SK-N-SH treated with all-trans-retinoic acid at 6 μM for 48 hours (cell line): ENCODE measurements at regions not wholly inside any gene's neighbourhood (a gene's known extent, or its start where the extent isn't known, plus 50 kb on each side); places are given as distances from the start of the nearest gene placed in this dataset.

ENCODE experiments used
- BACH2 ChIP-seq: fragments of 250-450 bp; sonication (Bioruptor Pico); IDR thresholded peaks from 2 replicates; pipeline ENCODE4 v1.9.0; 2021; ENCODE audit warnings: mild to moderate bottlenecking, borderline replicate concordance
- ISL1 ChIP-seq: fragments of 250-450 bp; sonication (Bioruptor Pico); IDR thresholded peaks from 2 replicates; pipeline ENCODE4 v2.1.2; 2022; ENCODE audit warnings: mild to moderate bottlenecking, moderate library complexity
- OSR1 ChIP-seq: fragments of 250-450 bp; sonication (Bioruptor Pico); IDR thresholded peaks from 2 replicates; pipeline ENCODE4 v1.8.0; 2022; ENCODE audit warnings: moderate library complexity, mild to moderate bottlenecking, inconsistent platforms
- RARB ChIP-seq: fragments of 250-450 bp; sonication (Bioruptor Pico); IDR thresholded peaks from 2 replicates; pipeline ENCODE4 v1.8.0; 2021; ENCODE audit warnings: mild to moderate bottlenecking, moderate library complexity
- SNAI2 ChIP-seq: fragments of 250-450 bp; sonication (Bioruptor Pico); IDR thresholded peaks from 2 replicates; pipeline ENCODE4 v1.5.0; 2020; ENCODE audit warnings: mild to moderate bottlenecking, moderate library complexity
- TCF4 ChIP-seq: fragments of 250-450 bp; sonication (Bioruptor Pico); IDR thresholded peaks from 2 replicates; pipeline ENCODE4 v1.8.0; 2021; ENCODE audit warnings: mild to moderate bottlenecking, moderate library complexity, borderline replicate concordance
- ZNF565 ChIP-seq: fragments of 450-650 bp; formaldehyde crosslinking; conservative IDR thresholded peaks from 2 replicates; pipeline ENCODE4 v1.5.0; 2020; ENCODE audit warnings: low read depth, mild to moderate bottlenecking, moderate library complexity
- TF ChIP-seq, protein P1 (sequence below): fragments of 250-450 bp; sonication (Bioruptor Pico); IDR thresholded peaks from 2 replicates; pipeline ENCODE4 v1.5.1; 2021; ENCODE audit warnings: mild to moderate bottlenecking, moderate library complexity

DNA sequence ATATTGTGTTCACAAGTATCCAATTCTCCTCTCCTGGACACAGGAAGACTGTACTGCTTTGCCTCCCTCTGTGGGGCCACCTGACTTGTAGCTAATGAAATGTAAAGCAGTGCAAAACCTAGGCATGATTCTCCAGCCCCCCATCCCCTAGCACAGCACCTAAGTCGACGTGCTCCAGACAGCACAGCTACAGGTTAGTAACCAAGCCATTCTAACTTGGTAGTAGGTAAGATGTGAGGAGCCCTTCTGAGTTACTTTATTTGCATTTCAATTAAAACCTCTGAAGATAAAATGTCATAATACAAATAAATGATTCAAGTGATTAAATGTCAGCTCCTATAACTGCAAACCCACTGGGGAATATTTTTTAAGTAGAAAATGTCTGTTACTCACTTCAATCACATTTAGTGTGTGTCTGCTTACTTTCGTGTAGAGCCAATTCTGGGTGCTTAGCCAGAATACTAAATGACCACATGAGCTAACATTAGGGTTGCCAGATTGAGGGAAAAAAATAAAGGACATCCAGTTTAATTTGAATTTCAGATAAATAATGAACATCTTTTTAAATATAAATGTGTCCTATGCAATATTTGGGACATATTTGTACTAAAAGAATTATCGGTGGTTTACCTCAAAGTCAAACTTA lies 64.8 kb upstream of the HIF1A start:
- TF ChIP-seq TCF4 (CRISPR knock-in tag) (no peak), ZNF565 (CRISPR knock-in tag) (no peak), RARB (no peak), OSR1 (CRISPR knock-in tag) (no peak), SNAI2 (CRISPR knock-in tag) (no peak), BACH2 (CRISPR knock-in tag) (no peak), ISL1 (CRISPR knock-in tag) (no peak)
- TF ChIP-seq, protein P1, sequence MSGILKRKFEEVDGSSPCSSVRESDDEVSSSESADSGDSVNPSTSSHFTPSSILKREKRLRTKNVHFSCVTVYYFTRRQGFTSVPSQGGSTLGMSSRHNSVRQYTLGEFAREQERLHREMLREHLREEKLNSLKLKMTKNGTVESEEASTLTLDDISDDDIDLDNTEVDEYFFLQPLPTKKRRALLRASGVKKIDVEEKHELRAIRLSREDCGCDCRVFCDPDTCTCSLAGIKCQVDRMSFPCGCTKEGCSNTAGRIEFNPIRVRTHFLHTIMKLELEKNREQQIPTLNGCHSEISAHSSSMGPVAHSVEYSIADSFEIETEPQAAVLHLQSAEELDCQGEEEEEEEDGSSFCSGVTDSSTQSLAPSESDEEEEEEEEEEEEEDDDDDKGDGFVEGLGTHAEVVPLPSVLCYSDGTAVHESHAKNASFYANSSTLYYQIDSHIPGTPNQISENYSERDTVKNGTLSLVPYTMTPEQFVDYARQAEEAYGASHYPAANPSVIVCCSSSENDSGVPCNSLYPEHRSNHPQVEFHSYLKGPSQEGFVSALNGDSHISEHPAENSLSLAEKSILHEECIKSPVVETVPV (CRISPR knock-in tag) = no peak
